ENCODE measurements at regions not wholly inside any gene's neighbourhood (a gene's known extent, or its start where the extent isn't known, plus 50 kb on each side); places are given as distances from the start of the nearest gene placed in this dataset.

- no peak for TF ChIP-seq CTCF (IDR thresholded peaks at IDR 0.05; ENCODE audit: insufficient read depth, low read length, severe bottlenecking)
- Histone ChIP-seq H3K36me3 (ENCODE audit: control insufficient read depth, insufficient read depth, low read length) (no peaks in the 10 kb centered on the region), H3K4me3 (ENCODE audit: low read depth, low read length) (no peak overlapping the region), H3K27me3 (ENCODE audit: control insufficient read depth, insufficient read depth, low read length) (no peaks in the 10 kb centered on the region)
- FAIRE-seq (no peak), DNase-seq (ENCODE audit: low read depth) (no peak)
These were observed 72.3 kb upstream of the CNTLN start for GRCh38 chr9:17062497-17062896.

GRCh38 chr9:17060450-17060849 lies 74.4 kb upstream of the CNTLN start:
- FAIRE-seq (no peak), DNase-seq (ENCODE audit: low read depth) (no peak)
- no peaks in the 10 kb centered on the region for H3K27me3 ChIP-seq (ENCODE audit: control insufficient read depth, insufficient read depth, low read length)
- no peaks in the 10 kb centered on the region for H3K36me3 ChIP-seq (ENCODE audit: control insufficient read depth, insufficient read depth, low read length)
- no peak for TF ChIP-seq CTCF (IDR thresholded peaks at IDR 0.05; ENCODE audit: insufficient read depth, low read length, severe bottlenecking)
- no peak overlapping the region for H3K4me3 ChIP-seq (ENCODE audit: low read depth, low read length)

GRCh38 chr9:17059465-17059864 lies 75.4 kb upstream of the CNTLN start:
- no peak for TF ChIP-seq CTCF (IDR thresholded peaks at IDR 0.05; ENCODE audit: insufficient read depth, low read length, severe bottlenecking)
- no peak for FAIRE-seq
- H3K36me3 ChIP-seq (ENCODE audit: control insufficient read depth, insufficient read depth, low read length) = no peaks in the 10 kb centered on the region
- DNase-seq (ENCODE audit: low read depth) = no peak
- H3K27me3 ChIP-seq (ENCODE audit: control insufficient read depth, insufficient read depth, low read length) = no peaks in the 10 kb centered on the region
- H3K4me3 ChIP-seq (ENCODE audit: low read depth, low read length) = no peak overlapping the region

- Histone ChIP-seq H3K36me3 (ENCODE audit: control insufficient read depth, insufficient read depth, low read length) (no peaks in the 10 kb centered on the region), H3K4me3 (ENCODE audit: low read depth, low read length) (no peak overlapping the region), H3K27me3 (ENCODE audit: control insufficient read depth, insufficient read depth, low read length) (no peaks in the 10 kb centered on the region)
- FAIRE-seq = no peak
- TF ChIP-seq CTCF (IDR thresholded peaks at IDR 0.05; ENCODE audit: insufficient read depth, low read length, severe bottlenecking) = no peak
- no peak for DNase-seq (ENCODE audit: low read depth)
These were observed 77.1 kb upstream of the CNTLN start for GRCh38 chr9:17057729-17058128.

- Histone ChIP-seq H3K27me3 (ENCODE audit: control insufficient read depth, insufficient read depth, low read length) (no peaks in the 10 kb centered on the region), H3K36me3 (ENCODE audit: control insufficient read depth, insufficient read depth, low read length) (no peaks in the 10 kb centered on the region), H3K4me3 (ENCODE audit: low read depth, low read length) (no peak overlapping the region)
- no peak for FAIRE-seq
- DNase-seq (ENCODE audit: low read depth) = no peak
- no peak for TF ChIP-seq CTCF (IDR thresholded peaks at IDR 0.05; ENCODE audit: insufficient read depth, low read length, severe bottlenecking)
These were observed 82.2 kb upstream of the CNTLN start for GRCh38 chr9:17052626-17053025.

- no peak for TF ChIP-seq CTCF (IDR thresholded peaks at IDR 0.05; ENCODE audit: insufficient read depth, low read length, severe bottlenecking)
- H3K27me3 ChIP-seq (ENCODE audit: control insufficient read depth, insufficient read depth, low read length) = no peaks in the 10 kb centered on the region
- no peak for FAIRE-seq
- no peak overlapping the region for H3K4me3 ChIP-seq (ENCODE audit: low read depth, low read length)
- no peak for DNase-seq (ENCODE audit: low read depth)
- no peaks in the 10 kb centered on the region for H3K36me3 ChIP-seq (ENCODE audit: control insufficient read depth, insufficient read depth, low read length)
These were observed 89.4 kb upstream of the CNTLN start for GRCh38 chr9:17045381-17045940.

Measured in bronchial epithelial cell (primary cell).